GM23338 (cell line): ENCODE measurements at regions not wholly inside any gene's neighbourhood (a gene's known extent, or its start where the extent isn't known, plus 50 kb on each side); places are given as distances from the start of the nearest gene placed in this dataset.

Experiments
- ATAC-seq: fragments of 200-7000 bp; cut with Tn5 transposase; 3 replicates; pipeline ENCODE4 v1.9.1; 2020
- DNase-seq: peaks from one replicate; pipeline ENCODE4 v3.0.0-alpha.2; 2015; ENCODE audit warnings: low spot score
- H2AFZ ChIP-seq: fragments of 200-600 bp; sonication (generic); 2 replicates; pipeline ENCODE4 v1.8.0; 2016; ENCODE audit warnings: antibody characterized with exemption, mild to moderate bottlenecking, moderate library complexity
- H3F3A ChIP-seq: fragments of 200-600 bp; sonication (generic); replicated peaks from 2 replicates; pipeline ENCODE4 v1.8.0; 2017; ENCODE audit warnings: antibody characterized with exemption, mixed run types, low read depth
- H3K27ac ChIP-seq: fragments of 200-600 bp; sonication (generic); 2 replicates; pipeline ENCODE4 v1.6.1; 2016; ENCODE audit warnings: low read depth
- H3K27me3 ChIP-seq: fragments of 200-600 bp; sonication (generic); 2 replicates; pipeline ENCODE4 v1.8.0; 2016; ENCODE audit warnings: mild to moderate bottlenecking, mixed run types, moderate library complexity; ENCODE audit not compliant: insufficient read depth
- H3K36me3 ChIP-seq: fragments of 200-600 bp; sonication (generic); 2 replicates; pipeline ENCODE4 v1.8.0; 2016; ENCODE audit warnings: mild to moderate bottlenecking; ENCODE audit not compliant: insufficient read depth
- H3K4me1 ChIP-seq: fragments of 200-600 bp; sonication (generic); 2 replicates; pipeline ENCODE4 v1.8.0; 2016; ENCODE audit warnings: mild to moderate bottlenecking, moderate library complexity; ENCODE audit not compliant: insufficient read depth
- H3K4me2 ChIP-seq: fragments of 200-600 bp; sonication (generic); 2 replicates; pipeline ENCODE4 v1.7.1; 2017; ENCODE audit warnings: mixed run types
- H3K4me3 ChIP-seq: fragments of 200-600 bp; sonication (generic); 2 replicates; pipeline ENCODE4 v1.6.1; 2016; ENCODE audit warnings: mixed run types
- H3K79me2 ChIP-seq: fragments of 200-600 bp; sonication (generic); replicated peaks from 2 replicates; pipeline ENCODE4 v1.8.0; 2017; ENCODE audit warnings: mild to moderate bottlenecking; ENCODE audit not compliant: insufficient read depth
- H3K9me2 ChIP-seq: fragments of 200-600 bp; sonication (generic); 2 replicates; pipeline ENCODE4 v1.8.0; 2017; ENCODE audit not compliant: insufficient read depth
- H4K20me1 ChIP-seq: fragments of 200-600 bp; sonication (generic); replicated peaks from 2 replicates; pipeline ENCODE4 v1.8.0; 2017; ENCODE audit warnings: mild to moderate bottlenecking; ENCODE audit not compliant: insufficient read depth
- H3K27ac Mint-ChIP-seq: 2 replicates; pipeline ENCODE4 v1.8.0; 2020; ENCODE audit warnings: inconsistent platforms, mild to moderate bottlenecking, moderate library complexity, mixed read lengths
- H3K27me3 Mint-ChIP-seq: 3 replicates; pipeline ENCODE4 v1.8.0; 2022; ENCODE audit warnings: low read depth, mild to moderate bottlenecking, moderate library complexity, mixed read lengths, inconsistent platforms; ENCODE audit not compliant: insufficient read depth, poor library complexity
- H3K36me3 Mint-ChIP-seq: 3 replicates; pipeline ENCODE4 v1.8.0; 2021; ENCODE audit warnings: low read depth, mild to moderate bottlenecking, inconsistent platforms, moderate library complexity, mixed read lengths
- H3K4me1 Mint-ChIP-seq: 3 replicates; pipeline ENCODE4 v1.8.0; 2020; ENCODE audit warnings: mild to moderate bottlenecking, inconsistent platforms, mixed read lengths
- H3K4me3 Mint-ChIP-seq: 3 replicates; pipeline ENCODE4 v1.8.0; 2021; ENCODE audit warnings: moderate library complexity, mild to moderate bottlenecking, inconsistent platforms, mixed read lengths
- H3K9me3 Mint-ChIP-seq: 3 replicates; pipeline ENCODE4 v1.8.0; 2020; ENCODE audit warnings: moderate library complexity, mild to moderate bottlenecking, inconsistent platforms, mixed read lengths
- CREB1 ChIP-seq: fragments of 250-450 bp; sonication (Bioruptor Pico); IDR thresholded peaks from 2 replicates; pipeline ENCODE4 v1.5.0; 2020; ENCODE audit warnings: low read depth, mild to moderate bottlenecking, moderate library complexity
- ETS1 ChIP-seq: IDR thresholded peaks from 2 replicates; pipeline ENCODE4 v1.6.1; 2016; ENCODE audit warnings: antibody characterized with exemption
- EZH2 ChIP-seq: fragments of 200-600 bp; sonication (generic); IDR thresholded peaks from one replicate; pipeline ENCODE4 v1.8.0; 2017; ENCODE audit warnings: antibody characterized with exemption, mild to moderate bottlenecking, low read depth; ENCODE audit not compliant: unreplicated experiment
- EZH2phosphoT487 ChIP-seq: fragments of 200-600 bp; sonication (generic); IDR thresholded peaks from one replicate; pipeline ENCODE4 v1.8.1; 2018; ENCODE audit warnings: antibody characterized with exemption; ENCODE audit not compliant: unreplicated experiment
- NANOG ChIP-seq: IDR thresholded peaks from 2 replicates; pipeline ENCODE4 v1.6.1; 2016; ENCODE audit warnings: antibody characterized with exemption, borderline replicate concordance
- POLR2AphosphoS5 ChIP-seq: IDR thresholded peaks from 2 replicates; pipeline ENCODE4 v1.6.1; 2016; ENCODE audit warnings: antibody characterized with exemption, low read depth
- ZNF114 ChIP-seq: fragments of 250-450 bp; sonication (Bioruptor Pico); IDR thresholded peaks from 2 replicates; pipeline ENCODE4 v1.5.0; 2020; ENCODE audit warnings: mild to moderate bottlenecking, moderate library complexity
- ZNF331 ChIP-seq: fragments of 250-450 bp; sonication (Bioruptor Pico); IDR thresholded peaks from 2 replicates; pipeline ENCODE4 v1.5.0; 2020; ENCODE audit warnings: low read depth, mild to moderate bottlenecking, moderate library complexity
- ZNF462 ChIP-seq: fragments of 250-450 bp; sonication (Bioruptor Pico); IDR thresholded peaks from 2 replicates; pipeline ENCODE4 v1.5.0; 2020; ENCODE audit warnings: mild to moderate bottlenecking, moderate library complexity

GRCh38 chr5:24963611-24964010 is 318.8 kb upstream of the CDH10 start (continued):
- TF ChIP-seq ZNF462 (no peak), CREB1 (CRISPR knock-in tag) (no peak), ZNF114 (CRISPR knock-in tag) (no peak), ZNF331 (no peak), EZH2phosphoT487 (no peak), ETS1 (no peak), EZH2 (no peak)

- H3F3A ChIP-seq, result no peaks in the 10 kb centered on the region
- Mint-ChIP-seq H3K27ac (no peak overlapping the region), H3K9me3 (no peaks in the 10 kb centered on the region; the same call in 2 of the 3 replicates), H3K4me3 (no peak overlapping the region), H3K4me1 (peaks cover 9% of the 10 kb centered on the region; the same call in 2 of the 3 replicates), H3K36me3 (no peaks in the 10 kb centered on the region), H3K27me3 (peaks cover 3% of the 10 kb centered on the region)
- no peaks in the 10 kb centered on the region for H3K79me2 ChIP-seq
- no peak overlapping the region for H2AFZ ChIP-seq
- peak; percentile 24 for DNase-seq
- H3K27ac ChIP-seq, result no peak overlapping the region
- no peaks in the 10 kb centered on the region for H3K27me3 ChIP-seq
- H3K4me1 ChIP-seq, result no peaks in the 10 kb centered on the region
- H3K36me3 ChIP-seq, result no peaks in the 10 kb centered on the region
- ATAC-seq, result peak; percentile 63
- no peaks in the 10 kb centered on the region for H4K20me1 ChIP-seq
- H3K9me2 ChIP-seq, result no peaks in the 10 kb centered on the region
- no peak overlapping the region for H3K4me3 ChIP-seq
- H3K4me2 ChIP-seq, result no peak overlapping the region
- no peak for TF ChIP-seq POLR2AphosphoS5
- TF ChIP-seq NANOG, result no peak
- no peak for TF ChIP-seq ETS1
- no peak for TF ChIP-seq CREB1 (CRISPR knock-in tag)
Observed at GRCh38 chr5:24923400-24923799, 278.6 kb upstream of the CDH10 start.
